Aorta (tissue), 5 donors: ENCODE measurements at regions not wholly inside any gene's neighbourhood (a gene's known extent, or its start where the extent isn't known, plus 50 kb on each side); places are given as distances from the start of the nearest gene placed in this dataset.
"Not testable (repeated sequence)": the region's sequence is repeated elsewhere in the genome, so short reads cannot be mapped to it uniquely, and the experiment has no call there.

ENCODE experiments used
- ATAC-seq: fragments of 200-7000 bp; cut with Tn5 transposase; one replicate; pipeline ENCODE4 v1.9.1; 2022; ENCODE audit warnings: moderate library complexity; ENCODE audit not compliant: low FRiP score
- DNase-seq, 2 donors: peaks; one replicate each; pipeline ENCODE4 v3.0.0-alpha.2; 2020
- H3K27ac ChIP-seq, 2 donors: one replicate each; pipeline ENCODE4 v1.5.1; 2013; ENCODE audit warnings: low read length in 2 of 2, mild to moderate bottlenecking in 2 of 2, moderate library complexity in 2 of 2, control low read depth in 1 of 2, inconsistent platforms in 1 of 2, low read depth in 1 of 2
- H3K27me3 ChIP-seq, 2 donors: one replicate each; pipeline ENCODE4 v1.6.1; 2013; ENCODE audit warnings: control low read depth in 1 of 2, low read length in 1 of 2, mild to moderate bottlenecking in 1 of 2, moderate library complexity in 1 of 2; ENCODE audit not compliant: insufficient read depth in 2 of 2, control insufficient read depth in 1 of 2
- H3K36me3 ChIP-seq, 2 donors: one replicate each; pipeline ENCODE4 v1.6.1; 2013; ENCODE audit warnings: control low read depth in 1 of 2, low read length in 1 of 2, mild to moderate bottlenecking in 1 of 2; ENCODE audit not compliant: insufficient read depth in 2 of 2, control insufficient read depth in 1 of 2
- H3K4me1 ChIP-seq, 2 donors: one replicate each; pipeline ENCODE4 v1.6.1; 2013; ENCODE audit warnings: low read length in 2 of 2, control low read depth in 1 of 2, mild to moderate bottlenecking in 1 of 2, moderate library complexity in 1 of 2; ENCODE audit not compliant: insufficient read depth in 2 of 2, control insufficient read depth in 1 of 2
- H3K4me3 ChIP-seq, 2 donors: one replicate each; pipeline ENCODE4 v1.5.1; 2013; ENCODE audit warnings: low read length in 2 of 2, control low read depth in 1 of 2, mild to moderate bottlenecking in 1 of 2
- H3K9me3 ChIP-seq: one replicate; pipeline ENCODE4 v1.6.1; 2013; ENCODE audit warnings: mild to moderate bottlenecking, low read length; ENCODE audit not compliant: control insufficient read depth
- WGBS, 2 donors: extraction: QIAGEN DNeasy Blood & Tissue Kit; methylation state at CpG; one replicate each; pipeline ENCODE4 v1.1.7; 2013; 5-methylcytosine and 5-hydroxymethylcytosine counted together
- intact Hi-C, 2 donors: fragments of 100-400 bp; cut with DNase I; formaldehyde crosslinking; loops; one replicate each; pipeline versions ENCODE4 v1.14.2 to v1.15.0; 2022
- donor health status: healthy with polysubstance abuse.
- donor health status: Bipolar disorder and iron deficiency.
- donor health status: DM: no; HTN: no; CAD: no.
- donor health status: DM: no; HTN: no; CAD: no.
- donor health status: DM: yes; HTN: yes; CAD: no.

GRCh38 chr1:188641566-188642211 lies 1812.9 kb downstream of the PLA2G4A start:
- DNase-seq = no peak
- 72% methylated on average over 2 of the region's 2 CpGs for WGBS, 2 donors
- intact Hi-C loops = no loop called here

GRCh38 chr1:188642704-188643103 lies 1814.0 kb downstream of the PLA2G4A start:
- H3K27me3 ChIP-seq = no peaks in the 10 kb centered on the region
- ATAC-seq (no peak), DNase-seq (no peak)
- H3K27ac ChIP-seq = no peak overlapping the region
- peaks cover 1% of the 10 kb centered on the region for H3K9me3 ChIP-seq
- whole genome bisulfite sequencing, 2 donors = 96% methylated on average over 5 of the region's 5 CpGs
- H3K36me3 ChIP-seq = no peaks in the 10 kb centered on the region
- intact Hi-C loops = no loop called here
- no peaks in the 10 kb centered on the region for H3K4me1 ChIP-seq
- no peak overlapping the region for H3K4me3 ChIP-seq

More at GRCh38 chr1:188641566-188642211, 1812.9 kb downstream of the PLA2G4A start:
- Histone ChIP-seq H3K4me1 (no peaks in the 10 kb centered on the region), H3K27ac (no peak overlapping the region), H3K4me3 (no peak overlapping the region), H3K36me3 (no peaks in the 10 kb centered on the region), H3K9me3 (peaks cover 1% of the 10 kb centered on the region), H3K27me3 (no peaks in the 10 kb centered on the region)
- no peak for ATAC-seq

- H3K27me3 ChIP-seq = no peaks in the 10 kb centered on the region
- H3K4me3 ChIP-seq = no peak overlapping the region
- H3K9me3 ChIP-seq = no peaks in the 10 kb centered on the region
- ATAC-seq (no peak), DNase-seq (no peak)
- no peaks in the 10 kb centered on the region for H3K36me3 ChIP-seq
- WGBS, 2 donors = 12% methylated on average over 1 of the region's 1 CpG
- no peaks in the 10 kb centered on the region for H3K4me1 ChIP-seq
- intact Hi-C loops = no loop called here
- H3K27ac ChIP-seq = no peak overlapping the region
Observed at GRCh38 chr1:188652678-188653077, 1823.9 kb downstream of the PLA2G4A start.

- H3K4me1 ChIP-seq, intact Hi-C loops, H3K36me3 ChIP-seq, H3K9me3 ChIP-seq, H3K27ac ChIP-seq, ATAC-seq, H3K27me3 ChIP-seq, H3K4me3 ChIP-seq: not testable (repeated sequence)
- peak in 1 of 2 donors; percentile 51 for DNase-seq
- 92 to 93% methylated on average over 16 of the region's 16 CpGs for WGBS, 2 donors
Observed at GRCh38 chr1:188655966-188656365, 1821.7 kb downstream of the BRINP3 start.

GRCh38 chr1:188660572-188660971 lies 1817.1 kb downstream of the BRINP3 start:
- no peak for ATAC-seq
- H3K4me1 ChIP-seq = no peaks in the 10 kb centered on the region
- no peak for DNase-seq
- intact Hi-C loops = no loop called here
- no peaks in the 10 kb centered on the region for H3K27me3 ChIP-seq
- H3K9me3 ChIP-seq = no peaks in the 10 kb centered on the region
- no peak overlapping the region for H3K27ac ChIP-seq
- no peak overlapping the region for H3K4me3 ChIP-seq
- no peaks in the 10 kb centered on the region for H3K36me3 ChIP-seq

GRCh38 chr1:188665477-188665876 lies 1812.2 kb downstream of the BRINP3 start:
- Histone ChIP-seq H3K36me3 (no peaks in the 10 kb centered on the region), H3K27ac (no peak overlapping the region), H3K27me3 (no peaks in the 10 kb centered on the region), H3K9me3 (no peaks in the 10 kb centered on the region), H3K4me3 (no peak overlapping the region), H3K4me1 (no peaks in the 10 kb centered on the region)
- intact Hi-C loops = no loop called here
- no peak for DNase-seq
- no peak for ATAC-seq
- 58% methylated on average over 4 of the region's 4 CpGs for WGBS, 2 donors

- ATAC-seq (no peak), DNase-seq (no peak)
- Histone ChIP-seq H3K4me3 (no peak overlapping the region), H3K9me3 (peaks cover 7% of the 10 kb centered on the region), H3K36me3 (no peaks in the 10 kb centered on the region), H3K4me1 (no peaks in the 10 kb centered on the region), H3K27ac (no peak overlapping the region), H3K27me3 (no peaks in the 10 kb centered on the region)
- 93 to 94% methylated on average over 2 of the region's 2 CpGs for WGBS, 2 donors
- intact Hi-C loops = no loop called here
Observed at GRCh38 chr1:188668083-188668482, 1809.6 kb downstream of the BRINP3 start.

GRCh38 chr1:188669728-188670382 lies 1807.8 kb downstream of the BRINP3 start:
- peaks cover 7% of the 10 kb centered on the region for H3K9me3 ChIP-seq
- WGBS, 2 donors = 35 to 46% methylated on average over 3 of the region's 3 CpGs
- ATAC-seq (no peak), DNase-seq (no peak)
- H3K27me3 ChIP-seq = no peaks in the 10 kb centered on the region
- intact Hi-C loops = no loop called here
- H3K36me3 ChIP-seq = no peaks in the 10 kb centered on the region
- H3K4me1 ChIP-seq = no peaks in the 10 kb centered on the region
- no peak overlapping the region for H3K27ac ChIP-seq
- H3K4me3 ChIP-seq = no peak overlapping the region

GRCh38 chr1:188670837-188671236 lies 1806.8 kb downstream of the BRINP3 start:
- H3K4me1 ChIP-seq = no peaks in the 10 kb centered on the region
- H3K36me3 ChIP-seq = no peaks in the 10 kb centered on the region
- no peak for DNase-seq
- no peaks in the 10 kb centered on the region for H3K27me3 ChIP-seq
- H3K9me3 ChIP-seq = peaks cover 7% of the 10 kb centered on the region
- intact Hi-C loops = no loop called here
- WGBS, 2 donors = 90 to 95% methylated on average over 2 of the region's 2 CpGs
- no peak overlapping the region for H3K4me3 ChIP-seq
- ATAC-seq = no peak
- no peak overlapping the region for H3K27ac ChIP-seq
